ENCODE measurements at regions not wholly inside any gene's neighbourhood (a gene's known extent, or its start where the extent isn't known, plus 50 kb on each side); places are given as distances from the start of the nearest gene placed in this dataset.

DNA sequence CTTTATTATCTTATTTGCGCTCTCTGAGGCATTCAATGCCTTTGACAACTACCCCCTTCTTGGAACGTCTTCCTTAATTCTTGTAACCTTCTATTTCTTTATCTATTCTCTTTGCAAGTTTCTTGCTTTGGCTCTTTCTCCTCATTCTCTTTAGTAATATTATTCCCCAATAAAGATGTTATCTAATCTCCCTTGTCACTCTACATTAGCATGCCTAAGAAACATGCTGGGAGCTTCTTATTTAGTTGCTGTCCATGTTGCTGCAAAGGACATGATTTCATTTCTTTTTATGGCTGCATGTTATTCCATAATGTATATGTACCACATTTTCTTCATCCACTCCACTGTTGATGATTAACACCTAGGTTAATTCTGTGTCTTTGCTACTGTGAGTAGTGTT is 113.7 kb downstream of the RDH14 start:
- Histone ChIP-seq H3K4me1 (ENCODE audit: insufficient read depth, low read length, severe bottlenecking) (no peaks in the 10 kb centered on the region), H4K20me1 (ENCODE audit: insufficient read depth, low read length) (no peaks in the 10 kb centered on the region), H3K27me3 (ENCODE audit: insufficient read depth, low read length) (no peaks in the 10 kb centered on the region), H3K9me2 (ENCODE audit: low read depth, low read length) (no peaks in the 10 kb centered on the region), H3K9ac (ENCODE audit: low read length) (no peak overlapping the region), H3K4me3 (ENCODE audit: low read depth, low read length, poor library complexity, severe bottlenecking) (no peak overlapping the region), H3K9me3 (ENCODE audit: low read length) (no peaks in the 10 kb centered on the region), H3F3A (ENCODE audit: insufficient read depth, low read length) (no peaks in the 10 kb centered on the region), H2AFZ (ENCODE audit: low read length) (no peak overlapping the region), H3K36me3 (ENCODE audit: insufficient read depth, low read length) (no peaks in the 10 kb centered on the region), H3K79me2 (ENCODE audit: insufficient read depth, low read length) (no peaks in the 10 kb centered on the region), H3K27ac (ENCODE audit: low read depth, low read length, poor library complexity, severe bottlenecking) (no peak overlapping the region), H3K4me2 (ENCODE audit: low read length) (no peak overlapping the region)
- TF ChIP-seq, protein P1, sequence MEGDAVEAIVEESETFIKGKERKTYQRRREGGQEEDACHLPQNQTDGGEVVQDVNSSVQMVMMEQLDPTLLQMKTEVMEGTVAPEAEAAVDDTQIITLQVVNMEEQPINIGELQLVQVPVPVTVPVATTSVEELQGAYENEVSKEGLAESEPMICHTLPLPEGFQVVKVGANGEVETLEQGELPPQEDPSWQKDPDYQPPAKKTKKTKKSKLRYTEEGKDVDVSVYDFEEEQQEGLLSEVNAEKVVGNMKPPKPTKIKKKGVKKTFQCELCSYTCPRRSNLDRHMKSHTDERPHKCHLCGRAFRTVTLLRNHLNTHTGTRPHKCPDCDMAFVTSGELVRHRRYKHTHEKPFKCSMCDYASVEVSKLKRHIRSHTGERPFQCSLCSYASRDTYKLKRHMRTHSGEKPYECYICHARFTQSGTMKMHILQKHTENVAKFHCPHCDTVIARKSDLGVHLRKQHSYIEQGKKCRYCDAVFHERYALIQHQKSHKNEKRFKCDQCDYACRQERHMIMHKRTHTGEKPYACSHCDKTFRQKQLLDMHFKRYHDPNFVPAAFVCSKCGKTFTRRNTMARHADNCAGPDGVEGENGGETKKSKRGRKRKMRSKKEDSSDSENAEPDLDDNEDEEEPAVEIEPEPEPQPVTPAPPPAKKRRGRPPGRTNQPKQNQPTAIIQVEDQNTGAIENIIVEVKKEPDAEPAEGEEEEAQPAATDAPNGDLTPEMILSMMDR (IDR thresholded peaks at IDR 0.05; ENCODE audit: low read length) = no peak
- no peak for TF ChIP-seq EZH2 (IDR thresholded peaks at IDR 0.05; ENCODE audit: borderline replicate concordance, low read length)

DNA sequence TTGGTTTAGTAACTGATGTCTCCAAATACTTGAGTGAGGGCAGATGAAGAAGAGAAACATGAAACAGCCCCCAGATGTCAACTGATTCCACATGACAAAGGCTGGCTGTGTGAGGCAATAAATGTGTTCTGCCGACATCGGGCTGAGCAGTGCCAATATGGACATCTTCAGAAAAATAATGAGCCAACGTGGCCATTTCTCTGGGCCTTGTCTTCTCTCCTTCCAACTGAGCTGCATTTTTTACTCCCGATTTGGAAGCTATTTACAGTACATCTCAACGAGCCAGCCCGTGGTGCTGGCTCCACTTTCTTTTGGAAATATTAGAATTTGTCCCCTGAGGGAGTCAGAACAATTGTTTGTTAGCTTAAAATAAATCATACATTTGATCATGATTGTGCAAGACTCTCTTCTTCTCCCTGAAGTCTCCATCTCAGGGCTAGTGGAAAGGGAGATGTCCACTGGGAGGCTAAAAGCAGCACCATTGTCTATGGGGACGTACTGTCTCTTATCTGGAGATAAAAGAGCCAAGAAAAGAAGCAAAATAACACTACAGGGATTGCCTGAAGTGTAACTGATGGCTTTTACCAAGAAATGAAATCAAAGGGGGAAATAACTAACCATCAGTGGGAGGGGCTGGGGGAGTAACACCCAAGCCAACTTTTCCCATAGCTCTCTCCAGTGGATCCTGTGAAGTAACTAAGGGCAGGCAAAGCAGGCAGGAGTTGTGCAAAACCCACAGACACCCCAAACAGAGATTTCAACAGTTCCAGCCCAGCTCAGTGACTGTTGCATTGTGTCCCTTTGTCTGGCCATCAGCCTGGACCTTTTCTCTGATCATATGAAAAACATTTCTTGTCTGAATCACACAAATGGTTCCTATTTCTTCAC is 114.8 kb downstream of the RDH14 start:
- TF ChIP-seq, protein P1 (IDR thresholded peaks at IDR 0.05; ENCODE audit: low read length) = no peak
- no peak for TF ChIP-seq EZH2 (IDR thresholded peaks at IDR 0.05; ENCODE audit: borderline replicate concordance, low read length)
- no peak overlapping the region for H3K4me2 ChIP-seq (ENCODE audit: low read length)

DNA sequence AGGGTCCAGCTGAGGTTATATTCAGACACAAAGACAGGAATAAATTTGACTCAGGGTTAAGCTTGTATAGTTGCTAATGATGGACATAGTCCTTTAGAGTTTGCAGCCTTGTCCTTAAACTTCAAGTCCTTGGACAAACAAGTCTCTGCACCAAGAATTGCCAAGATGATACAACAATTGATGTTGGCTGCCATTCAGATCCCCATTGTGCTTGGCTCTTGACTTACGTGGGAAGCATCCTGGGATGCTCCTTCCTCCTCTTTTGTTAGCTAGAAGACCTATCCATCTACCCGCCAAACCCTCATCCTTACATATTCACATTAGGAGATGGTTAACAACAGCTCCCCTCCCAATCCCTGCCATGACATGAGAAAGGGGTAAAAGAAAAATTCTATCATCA is 115.6 kb downstream of the RDH14 start:
- no peaks in the 10 kb centered on the region for H3K9me2 ChIP-seq (ENCODE audit: low read depth, low read length)
- no peaks in the 10 kb centered on the region for H3F3A ChIP-seq (ENCODE audit: insufficient read depth, low read length)
- H3K27me3 ChIP-seq (ENCODE audit: insufficient read depth, low read length) = no peaks in the 10 kb centered on the region
- H3K4me2 ChIP-seq (ENCODE audit: low read length) = no peak overlapping the region
- TF ChIP-seq, protein P1 (IDR thresholded peaks at IDR 0.05; ENCODE audit: low read length) = no peak
- TF ChIP-seq EZH2 (IDR thresholded peaks at IDR 0.05; ENCODE audit: borderline replicate concordance, low read length) = no peak
- H3K4me3 ChIP-seq (ENCODE audit: low read depth, low read length, poor library complexity, severe bottlenecking) = no peak overlapping the region
- no peaks in the 10 kb centered on the region for H3K4me1 ChIP-seq (ENCODE audit: insufficient read depth, low read length, severe bottlenecking)
- H4K20me1 ChIP-seq (ENCODE audit: insufficient read depth, low read length) = no peaks in the 10 kb centered on the region
- H2AFZ ChIP-seq (ENCODE audit: low read length) = no peak overlapping the region
- no peak overlapping the region for H3K27ac ChIP-seq (ENCODE audit: low read depth, low read length, poor library complexity, severe bottlenecking)
- H3K9me3 ChIP-seq (ENCODE audit: low read length) = no peaks in the 10 kb centered on the region
- H3K9ac ChIP-seq (ENCODE audit: low read length) = no peak overlapping the region
- no peaks in the 10 kb centered on the region for H3K79me2 ChIP-seq (ENCODE audit: insufficient read depth, low read length)
- no peaks in the 10 kb centered on the region for H3K36me3 ChIP-seq (ENCODE audit: insufficient read depth, low read length)

More for the DNA sequence above, 114.8 kb downstream of the RDH14 start:
- no peak overlapping the region for H3K9ac ChIP-seq (ENCODE audit: low read length)
- H3F3A ChIP-seq (ENCODE audit: insufficient read depth, low read length) = no peaks in the 10 kb centered on the region
- no peaks in the 10 kb centered on the region for H3K36me3 ChIP-seq (ENCODE audit: insufficient read depth, low read length)
- no peaks in the 10 kb centered on the region for H3K27me3 ChIP-seq (ENCODE audit: insufficient read depth, low read length)
- H2AFZ ChIP-seq (ENCODE audit: low read length) = no peak overlapping the region
- H3K9me3 ChIP-seq (ENCODE audit: low read length) = no peaks in the 10 kb centered on the region
- no peak overlapping the region for H3K27ac ChIP-seq (ENCODE audit: low read depth, low read length, poor library complexity, severe bottlenecking)
- no peaks in the 10 kb centered on the region for H3K4me1 ChIP-seq (ENCODE audit: insufficient read depth, low read length, severe bottlenecking)
- H3K4me3 ChIP-seq (ENCODE audit: low read depth, low read length, poor library complexity, severe bottlenecking) = no peak overlapping the region
- no peaks in the 10 kb centered on the region for H4K20me1 ChIP-seq (ENCODE audit: insufficient read depth, low read length)
- H3K9me2 ChIP-seq (ENCODE audit: low read depth, low read length) = no peaks in the 10 kb centered on the region
- H3K79me2 ChIP-seq (ENCODE audit: insufficient read depth, low read length) = no peaks in the 10 kb centered on the region
